GM18867 (cell line): ENCODE measurements at regions not wholly inside any gene's neighbourhood (a gene's known extent, or its start where the extent isn't known, plus 50 kb on each side); places are given as distances from the start of the nearest gene placed in this dataset.

Experiments
- ATAC-seq: cut with Tn5 transposase; IDR thresholded peaks from one replicate; pipeline ENCODE4 v1.9.1; 2021; ENCODE audit warnings: mild to moderate bottlenecking, moderate library complexity; ENCODE audit not compliant: unreplicated experiment

DNA sequence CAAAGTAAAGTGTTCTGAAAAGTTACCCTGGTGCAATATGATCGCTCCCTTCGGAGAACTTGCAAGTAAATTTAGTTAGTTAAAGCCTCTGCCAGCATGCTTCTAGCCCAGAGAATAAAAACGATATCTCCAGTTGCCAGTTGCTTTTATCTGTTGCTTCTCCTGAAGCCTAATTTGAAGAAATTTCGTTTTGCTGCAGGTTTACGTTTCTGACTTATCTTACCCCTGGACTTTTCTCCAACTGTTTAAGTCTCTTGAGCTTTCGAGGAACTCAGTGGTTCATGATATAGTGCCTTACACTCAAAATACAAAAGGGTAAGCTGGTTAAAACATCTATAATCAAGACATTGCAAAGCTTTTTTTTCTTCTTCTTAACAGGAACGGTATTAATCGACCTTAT, 131.1 kb downstream of the FAM161A start:
- ATAC-seq, result no peak

DNA sequence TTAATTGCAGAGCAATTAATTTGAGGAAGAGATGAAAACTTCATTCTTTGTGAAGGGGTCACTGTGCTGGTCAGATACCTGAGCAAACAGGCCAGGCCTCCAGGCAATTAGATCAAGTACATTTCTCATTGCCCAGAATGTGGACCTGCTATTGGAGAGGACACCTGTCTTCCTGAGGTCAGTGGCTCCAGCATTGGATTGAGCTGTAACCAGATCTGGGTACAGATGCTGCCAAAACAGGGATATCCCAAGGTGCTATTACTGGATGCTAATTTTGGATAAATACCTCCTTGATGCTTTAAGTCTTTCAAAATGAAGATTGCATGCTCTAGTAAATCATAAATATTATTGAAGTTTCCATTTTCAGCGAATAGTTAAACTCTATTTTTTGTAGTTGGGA, 131.5 kb downstream of the FAM161A start:
- no peak for ATAC-seq

- no peak for ATAC-seq
These were observed 132.5 kb downstream of the FAM161A start for GRCh38 chr2:61721382-61721781.

DNA sequence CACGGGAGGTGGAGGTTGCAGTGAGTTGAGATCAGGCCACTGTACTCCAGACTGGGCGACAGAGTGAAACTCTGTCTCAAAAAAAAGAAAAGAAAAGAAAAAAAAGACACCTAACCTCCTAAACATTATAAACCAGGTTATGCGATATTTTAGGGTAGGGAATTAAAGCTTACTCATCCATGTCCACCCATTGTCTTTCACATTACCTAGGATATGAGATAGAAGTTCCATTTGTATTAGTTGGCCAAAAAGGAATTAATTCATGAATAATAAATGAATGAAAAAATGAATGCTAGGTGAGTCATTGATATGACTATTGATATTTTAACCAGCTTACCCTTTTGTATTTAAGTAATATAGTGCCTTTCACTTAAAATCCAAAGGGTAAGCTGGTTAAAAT, 132.9 kb downstream of the FAM161A start:
- no peak for ATAC-seq

DNA sequence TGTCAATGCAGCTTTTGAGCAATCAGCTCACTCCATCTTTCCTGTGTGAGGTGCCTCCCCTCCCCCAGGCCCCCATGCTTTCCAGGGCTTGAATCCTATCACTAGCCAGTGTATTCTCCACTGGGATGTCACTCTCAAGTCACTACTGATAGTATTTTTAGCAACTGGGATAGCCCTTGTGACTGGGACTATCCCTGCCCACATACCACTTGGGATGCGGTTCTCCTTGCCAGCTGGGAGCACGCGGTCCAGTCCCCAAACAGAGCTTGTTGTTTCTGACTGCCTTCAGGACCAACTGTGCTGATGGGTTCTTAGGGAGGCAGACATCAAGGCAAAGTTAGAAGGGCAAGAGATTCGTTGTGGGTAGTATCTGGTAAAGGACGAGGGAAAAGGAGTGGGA, 134.9 kb downstream of the FAM161A start:
- no peak for ATAC-seq

DNA sequence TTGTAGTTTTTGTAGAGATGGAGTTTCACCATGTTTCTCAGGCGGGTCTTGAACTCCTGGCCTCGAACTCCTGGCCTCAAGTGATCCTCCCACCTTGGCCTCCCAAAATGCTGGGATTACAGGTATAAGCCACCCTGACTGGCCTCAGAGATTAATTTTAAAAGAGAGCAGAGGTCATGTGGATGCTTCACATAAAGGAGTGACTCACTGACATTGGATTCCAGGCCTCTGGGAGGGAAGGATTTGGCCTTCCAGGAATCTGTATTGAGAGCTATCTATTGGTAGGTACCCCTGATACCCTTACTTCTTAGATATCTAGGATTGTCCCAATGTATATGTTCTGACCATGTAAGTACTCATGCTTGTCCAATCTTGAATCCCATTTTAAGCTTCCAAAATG, 138.4 kb downstream of the FAM161A start:
- ATAC-seq, result no peak

GRCh38 chr2:61714210-61714609, 139.7 kb downstream of the FAM161A start:
- ATAC-seq, result no peak

DNA sequence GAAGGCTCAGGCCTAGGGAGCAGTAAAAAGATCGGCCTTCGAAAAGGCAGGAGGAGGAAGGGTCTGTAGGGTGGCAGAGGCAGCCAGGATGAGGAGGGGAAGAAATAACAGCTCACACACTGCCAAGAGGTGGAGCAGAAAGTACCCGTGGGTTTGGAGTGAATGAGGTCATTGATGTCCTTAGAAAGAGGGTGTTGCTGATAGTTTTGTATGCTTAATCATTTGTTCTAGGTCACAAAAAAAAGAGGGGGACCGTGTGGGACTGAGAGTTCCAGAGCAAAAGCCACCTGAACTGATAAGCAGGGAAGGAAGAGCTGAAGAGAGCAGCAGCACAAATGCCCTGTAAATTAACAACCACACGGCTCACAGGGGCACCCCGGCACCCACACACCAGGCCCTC, 140.4 kb downstream of the FAM161A start:
- no peak for ATAC-seq

DNA sequence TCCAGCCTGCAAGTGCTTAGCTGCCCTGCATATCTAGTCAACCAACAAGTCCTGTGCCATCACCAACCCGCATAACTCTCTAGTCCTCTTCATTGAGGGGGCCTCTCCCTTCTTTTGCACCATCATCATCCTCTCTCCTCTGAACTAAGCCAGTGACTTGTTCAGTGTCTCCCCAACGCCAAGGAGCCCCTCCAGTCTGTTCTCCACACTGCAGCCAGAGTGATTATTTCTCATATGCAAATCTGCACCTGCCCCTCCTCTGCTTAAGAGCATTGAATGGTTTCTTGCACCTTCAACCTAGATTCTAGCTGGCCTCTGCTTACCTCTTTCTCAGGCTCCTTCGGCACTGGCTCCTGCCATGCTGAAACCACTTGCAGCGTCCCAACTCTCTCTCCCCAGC, 141.8 kb downstream of the FAM161A start:
- ATAC-seq, result no peak

- no peak for ATAC-seq
These were observed 143.1 kb downstream of the FAM161A start for GRCh38 chr2:61710711-61711110.

GRCh38 chr2:61707984-61708852, 145.6 kb downstream of the FAM161A start:
- ATAC-seq, result peak; percentile 98

GRCh38 chr2:61705625-61706024, 148.2 kb downstream of the FAM161A start:
- no peak for ATAC-seq

- ATAC-seq, result no peak
These were observed 149.5 kb downstream of the FAM161A start for GRCh38 chr2:61704364-61704763.

GRCh38 chr2:61702088-61702467, 151.8 kb downstream of the FAM161A start:
- ATAC-seq, result no peak

GRCh38 chr2:61700464-61700863, 153.4 kb downstream of the FAM161A start:
- no peak for ATAC-seq

DNA sequence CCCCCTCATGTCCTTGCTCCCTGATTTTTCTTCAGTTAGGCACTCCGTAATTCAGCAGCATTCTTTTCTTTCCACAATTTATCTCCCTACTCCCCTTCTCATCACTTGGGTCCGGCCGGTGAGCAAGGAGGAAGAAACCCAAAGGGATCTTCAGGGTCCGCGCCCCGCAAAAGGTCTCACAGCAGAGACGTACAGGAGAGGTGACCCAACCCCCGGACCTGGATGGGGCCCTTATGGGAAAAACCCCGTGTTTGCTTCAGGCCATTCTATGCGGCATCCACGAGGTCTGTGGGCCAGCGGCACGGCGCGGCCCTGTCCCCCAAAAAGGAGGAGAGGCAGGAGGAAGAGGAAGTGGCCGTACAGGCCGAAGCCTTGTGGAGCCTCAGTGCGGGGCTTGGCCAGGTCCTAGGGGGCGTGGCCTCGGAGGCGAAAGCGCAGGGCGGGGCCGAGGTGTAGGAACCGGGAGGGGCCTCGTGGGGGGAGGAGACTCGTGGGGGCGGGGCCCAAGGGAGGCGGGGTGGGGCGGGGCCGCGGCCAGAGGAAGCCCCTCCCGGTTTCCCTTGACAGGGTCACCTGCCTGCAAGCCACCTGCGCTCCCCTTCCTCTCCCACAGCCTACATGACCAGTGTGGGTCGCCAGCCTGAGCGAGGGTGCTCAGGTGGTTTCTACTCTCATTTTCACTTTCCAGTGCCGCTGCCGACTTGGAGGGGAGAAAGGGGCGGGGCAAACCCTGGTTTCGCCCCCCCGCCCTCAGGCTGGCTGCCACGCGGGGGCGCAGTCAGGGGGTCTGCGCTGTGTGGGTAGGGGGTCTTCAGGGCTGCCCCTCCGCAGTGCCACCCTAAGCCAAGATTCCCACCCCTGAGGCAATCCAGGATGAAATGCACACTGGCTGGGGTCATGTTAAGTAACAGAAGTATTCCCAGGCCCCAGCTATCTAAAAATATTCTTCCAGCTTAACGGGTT, 156.4 kb upstream of the XPO1 start:
- ATAC-seq, result peak; percentile 96

DNA sequence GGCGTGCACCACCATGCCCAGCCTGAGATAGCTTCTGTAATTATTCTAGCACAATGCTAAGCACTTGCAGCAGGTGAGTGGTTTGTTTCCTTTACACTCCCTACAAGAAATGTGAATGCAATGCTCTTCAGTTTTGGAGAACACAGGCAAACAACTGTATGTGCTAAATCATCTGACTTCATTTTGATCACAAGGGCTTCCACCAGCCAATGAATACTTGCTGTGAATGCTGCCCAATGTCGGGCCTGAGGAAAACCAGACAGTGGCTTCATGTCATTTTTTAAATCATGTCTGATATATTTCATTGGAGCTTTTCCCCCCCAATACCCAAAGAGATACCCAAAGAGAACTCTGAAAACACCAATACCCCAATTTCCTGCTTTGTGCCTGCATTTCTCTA, 155.6 kb upstream of the XPO1 start:
- ATAC-seq, result no peak

DNA sequence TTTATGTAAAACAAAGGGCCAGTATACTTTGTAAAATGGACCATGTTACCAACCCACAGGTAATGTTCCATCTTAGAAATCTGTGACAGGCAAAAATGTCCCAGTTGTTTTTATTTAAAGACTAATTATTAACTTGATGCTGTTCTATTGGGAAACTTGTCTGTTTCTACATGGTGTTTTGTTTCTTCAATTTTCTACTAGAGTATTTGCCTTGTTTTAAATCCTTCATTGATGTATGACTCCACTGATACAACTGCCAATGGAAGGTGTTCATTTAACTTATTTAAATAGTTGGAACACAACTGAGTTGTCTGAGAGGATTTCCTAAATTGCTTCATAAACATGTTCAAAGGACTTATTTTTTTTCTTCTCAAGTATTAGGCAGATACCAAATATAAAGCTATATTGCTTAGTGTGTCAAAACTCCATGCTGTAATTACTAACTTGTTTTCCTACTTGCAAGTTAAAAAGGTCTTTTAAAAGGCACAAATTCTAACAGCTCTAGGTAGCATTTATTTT, 152.0 kb upstream of the XPO1 start:
- no peak for ATAC-seq

- no peak for ATAC-seq
These were observed 151.4 kb upstream of the XPO1 start for GRCh38 chr2:61689568-61689967.

DNA sequence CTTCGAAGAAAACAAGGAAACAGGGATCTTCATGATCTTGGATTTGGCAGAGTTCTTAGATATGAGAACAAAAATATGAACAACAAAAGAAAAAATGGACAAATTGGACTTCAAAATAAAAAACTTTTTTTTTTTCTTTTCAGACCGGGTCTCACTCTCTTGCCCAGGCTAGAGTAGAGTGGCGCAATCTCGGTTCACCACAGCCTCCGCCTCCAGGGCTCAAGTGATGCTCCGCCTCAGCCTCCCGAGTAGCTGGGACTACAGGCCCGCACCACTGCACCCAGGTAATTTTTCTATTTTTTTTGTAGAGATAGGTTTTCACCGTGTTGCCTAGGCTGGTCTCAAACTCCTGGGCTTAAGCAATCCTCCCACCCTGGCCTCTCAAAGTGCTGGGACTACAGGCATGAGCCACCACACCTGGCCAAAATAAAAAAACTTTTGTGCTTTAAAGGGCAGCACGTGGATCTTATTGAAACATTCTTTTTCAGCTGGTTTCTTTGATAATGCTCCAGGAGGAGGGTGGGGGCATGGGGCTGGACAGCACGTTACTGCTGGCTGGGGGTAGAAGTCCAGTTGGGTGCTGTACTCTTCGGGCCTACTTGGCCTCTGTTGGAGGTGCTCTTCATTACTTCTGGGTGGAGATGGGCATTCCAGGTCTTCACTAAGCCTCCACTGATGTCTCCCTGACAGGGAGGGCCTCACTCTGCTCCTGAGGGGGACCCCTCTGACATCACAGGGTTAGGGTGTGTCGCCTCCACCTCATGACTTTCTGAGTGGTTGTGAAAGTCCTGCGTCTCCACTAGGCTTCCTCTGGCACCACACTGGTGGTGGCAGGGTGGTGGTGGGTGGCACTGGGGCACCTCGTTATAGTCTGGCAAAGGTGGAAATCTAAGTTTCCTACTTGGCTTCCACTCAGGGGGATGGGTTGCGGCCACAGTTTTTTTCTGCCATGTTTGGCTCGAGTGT, 150.5 kb upstream of the XPO1 start:
- no peak for ATAC-seq
